ENCODE measurements at regions not wholly inside any gene's neighbourhood (a gene's known extent, or its start where the extent isn't known, plus 50 kb on each side); places are given as distances from the start of the nearest gene placed in this dataset.

GRCh38 chr14:71652368-71652767 is 279.9 kb upstream of the RGS6 start:
- Histone ChIP-seq H4K5ac (ENCODE audit: low read depth, low read length) (no peak overlapping the region), H2BK5ac (ENCODE audit: low read depth, low read length, poor library complexity, severe bottlenecking) (no peak overlapping the region), H4K20me1 (ENCODE audit: insufficient read depth, low read length) (no peaks in the 10 kb centered on the region), H3K56ac (ENCODE audit: extremely low read depth, insufficient read depth, low read length) (no peak overlapping the region), H4K91ac (ENCODE audit: insufficient read depth, low read depth, low read length) (no peak overlapping the region), H3K18ac (ENCODE audit: low read depth, low read length) (no peak overlapping the region), H2BK20ac (ENCODE audit: low read depth, low read length) (no peak overlapping the region), H2AFZ (replicated peaks; ENCODE audit: low read length, poor library complexity) (no peak overlapping the region), H3K4me1 (ENCODE audit: control insufficient read depth, insufficient read depth, low read length) (peaks cover 6% of the 10 kb centered on the region), H3K4me2 (ENCODE audit: low read depth, low read length) (no peak overlapping the region), H3K4ac (ENCODE audit: low read depth, low read length) (no peak overlapping the region), H2AK5ac (ENCODE audit: low read depth, low read length) (no peak overlapping the region), H3K14ac (replicated peaks; ENCODE audit: low read depth, low read length) (no peak overlapping the region), H3K27me3 (ENCODE audit: control insufficient read depth, insufficient read depth, low read length) (no peaks in the 10 kb centered on the region), H3K9me3 (ENCODE audit: control insufficient read depth, insufficient read depth, low read length) (peaks cover 2% of the 10 kb centered on the region), H2BK15ac (ENCODE audit: low read depth, low read length) (no peak overlapping the region), H2AK9ac (replicated peaks; ENCODE audit: low read depth, low read length, poor library complexity) (no peak overlapping the region), H3K9me1 (ENCODE audit: insufficient read depth, low read length) (0 out of 2 replicates have a peak, but pooled peaks cover 3% of the 10 kb centered on the region), H2BK120ac (ENCODE audit: low read depth, low read length) (no peak overlapping the region), H3K79me1 (ENCODE audit: low read depth in 1 of 2, low read length in 2 of 2) (peaks cover 9 to 28% of the 10 kb centered on the region in 2 experiments), H3K36me3 (ENCODE audit: control insufficient read depth, insufficient read depth, low read length) (peaks cover 1% of the 10 kb centered on the region), H3K23ac (ENCODE audit: low read depth, low read length) (no peak overlapping the region), H3K27ac (ENCODE audit: insufficient read depth, low read length) (no peak overlapping the region), H4K8ac (ENCODE audit: low read depth in 2 of 2, low read length in 2 of 2) (no peak overlapping the region), H3K4me3 (ENCODE audit: insufficient read depth, low read depth, low read length) (no peak overlapping the region), H3K9ac (ENCODE audit: low read depth, low read length) (no peak overlapping the region)
- no CpG with 5 or more reads among the region's 1 CpG for WGBS, 2 experiments (ENCODE audit: extremely low coverage in 2 of 2, insufficient read length in 1 of 2)
- ATAC-seq (ENCODE audit: low read depth) (no peak), DNase-seq (no peak)
- intact Hi-C loops (cut with micrococcal nuclease) (no loop called here), dilution Hi-C loops (cut with HindIII; ENCODE audit: low sequenced_read_pairs, unreplicated experiment) (no loop called here), in situ Hi-C loops (cut with MboI; ENCODE audit: low sequenced_read_pairs) (no loop called here)
- CTCF ChIA-PET, result no interaction called here
- no peak for TF ChIP-seq SMC3 (IDR thresholded peaks at IDR 0.05; ENCODE audit: low read depth, low read length)
- TF ChIP-seq FOS (IDR thresholded peaks at IDR 0.05; ENCODE audit: low read depth, low read length), result no peak
- no peak for TF ChIP-seq RCOR1 (IDR thresholded peaks at IDR 0.05; ENCODE audit: insufficient replicate concordance, low read length)
- BruUV-seq (replicated peaks), result no TSS peak
- POLR2A ChIA-PET (ENCODE audit: unreplicated experiment), result interaction anchor here (0.6 kb wide), 1 partner anchor 790 kb away, joined by 6 read pairs; no protein-coding TSS in a partner anchor
